Cerebellar cortex (tissue), 1 donor: ENCODE measurements at regions not wholly inside any gene's neighbourhood (a gene's known extent, or its start where the extent isn't known, plus 50 kb on each side); places are given as distances from the start of the nearest gene placed in this dataset.

Experiments
- DNase-seq: peaks from one replicate; pipeline ENCODE4 v3.0.0-alpha.2; 2015; ENCODE audit warnings: low spot score

- DNase-seq, result no peak
Observed at GRCh38 chr9:106616026-106616425, 246.9 kb upstream of the ZNF462 start.

- no peak for DNase-seq
Observed at GRCh38 chr9:106616851-106617345, 246.1 kb upstream of the ZNF462 start.

GRCh38 chr9:106619211-106619610 lies 243.8 kb upstream of the ZNF462 start:
- DNase-seq, result no peak

DNA sequence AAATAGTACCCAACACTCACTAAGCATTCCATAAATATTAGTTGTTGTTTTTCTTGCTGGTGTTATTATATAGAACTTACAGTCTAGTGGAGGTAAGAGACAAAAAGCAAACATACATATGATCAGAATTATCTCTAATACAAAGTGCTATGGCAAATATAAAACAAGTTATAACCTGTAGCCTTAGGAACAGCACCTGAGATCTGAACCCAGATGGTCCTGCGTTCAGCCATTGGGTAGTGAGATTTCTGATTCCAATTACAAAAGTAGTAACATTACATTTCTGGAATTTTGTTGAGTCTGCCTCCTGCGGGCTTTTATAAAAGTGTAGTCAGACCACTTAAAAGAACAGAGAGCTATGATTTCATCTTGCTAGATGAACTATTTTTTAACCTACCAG lies 242.9 kb upstream of the ZNF462 start:
- DNase-seq, result no peak

DNA sequence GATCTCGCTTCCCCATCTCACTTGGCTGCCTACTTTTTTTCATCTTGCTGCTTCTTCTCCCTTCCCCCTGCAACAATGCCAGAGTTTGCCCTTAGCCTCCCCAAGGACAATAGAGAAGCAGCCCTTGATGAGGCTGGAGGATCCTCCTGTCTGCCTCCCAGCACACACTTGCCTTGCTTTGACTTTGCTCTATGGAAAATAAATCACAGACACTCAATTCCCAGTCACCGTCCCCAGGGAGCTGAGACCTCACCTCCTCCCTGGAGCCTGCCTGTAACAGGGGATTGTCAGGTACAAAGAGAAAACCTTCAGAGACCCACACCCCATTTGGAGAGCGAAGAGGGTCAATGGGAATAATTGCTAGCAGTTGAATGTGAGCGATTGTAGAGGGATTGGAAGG lies 242.1 kb upstream of the ZNF462 start:
- DNase-seq, result no peak

DNA sequence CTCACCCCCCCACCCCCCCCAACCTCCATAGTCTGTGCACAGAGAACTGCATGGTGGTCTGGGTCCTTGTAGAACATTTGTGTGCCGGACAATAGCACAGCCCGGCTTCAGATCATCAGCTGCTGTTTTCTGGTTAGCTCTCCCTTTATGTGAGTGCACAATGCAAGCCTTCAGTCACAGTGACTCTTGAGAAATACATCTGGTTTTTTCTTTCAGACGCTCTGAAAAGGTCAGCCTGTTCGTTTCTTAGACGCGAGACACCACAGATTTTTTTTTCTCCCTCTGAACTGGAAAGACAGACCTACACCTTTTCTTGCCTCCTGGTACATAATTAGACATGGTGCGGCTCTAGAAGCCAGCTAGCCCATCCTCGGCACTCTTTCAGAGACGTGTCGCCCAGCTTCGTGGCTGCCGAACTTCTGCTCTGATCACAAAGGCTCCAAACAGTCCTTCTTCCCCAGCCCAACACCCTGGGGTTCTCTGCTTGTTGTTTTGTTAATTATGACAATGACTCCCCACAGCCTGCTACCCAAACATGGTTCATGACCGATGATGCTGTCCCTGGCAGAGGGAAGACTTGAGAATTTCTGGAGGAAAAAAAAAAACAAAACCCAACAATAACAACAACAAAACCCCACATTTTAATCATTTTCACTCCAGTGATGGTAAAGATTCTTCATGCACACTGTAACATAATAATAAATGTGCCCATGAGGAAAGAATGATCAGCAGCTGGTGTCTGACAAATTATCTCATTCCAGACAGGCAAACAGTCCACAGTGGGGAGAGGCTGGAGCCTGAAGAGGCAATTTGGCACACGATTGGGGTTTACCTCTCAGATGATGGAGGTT lies 241.4 kb upstream of the ZNF462 start:
- no peak for DNase-seq

GRCh38 chr9:106622164-106622487 lies 240.8 kb upstream of the ZNF462 start:
- no peak for DNase-seq

DNA sequence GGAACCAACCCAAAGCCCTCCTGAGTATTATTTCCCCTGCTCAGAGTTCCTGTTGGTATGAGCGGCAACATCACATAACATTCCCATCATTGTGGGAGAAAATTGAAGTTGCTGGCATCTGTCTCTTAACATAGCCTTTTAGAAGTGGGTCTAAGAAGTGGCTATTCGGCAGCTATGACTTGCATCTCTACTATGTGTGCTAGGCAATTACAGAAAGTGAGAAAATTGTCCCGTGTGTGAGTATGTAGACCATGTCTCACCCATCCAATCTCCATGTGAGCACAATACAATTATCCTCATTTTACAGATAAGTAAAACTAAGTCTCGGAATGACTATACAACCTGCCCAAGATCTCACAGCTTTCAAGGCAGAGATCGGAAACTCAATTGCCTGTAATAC lies 239.4 kb upstream of the ZNF462 start:
- no peak for DNase-seq

DNA sequence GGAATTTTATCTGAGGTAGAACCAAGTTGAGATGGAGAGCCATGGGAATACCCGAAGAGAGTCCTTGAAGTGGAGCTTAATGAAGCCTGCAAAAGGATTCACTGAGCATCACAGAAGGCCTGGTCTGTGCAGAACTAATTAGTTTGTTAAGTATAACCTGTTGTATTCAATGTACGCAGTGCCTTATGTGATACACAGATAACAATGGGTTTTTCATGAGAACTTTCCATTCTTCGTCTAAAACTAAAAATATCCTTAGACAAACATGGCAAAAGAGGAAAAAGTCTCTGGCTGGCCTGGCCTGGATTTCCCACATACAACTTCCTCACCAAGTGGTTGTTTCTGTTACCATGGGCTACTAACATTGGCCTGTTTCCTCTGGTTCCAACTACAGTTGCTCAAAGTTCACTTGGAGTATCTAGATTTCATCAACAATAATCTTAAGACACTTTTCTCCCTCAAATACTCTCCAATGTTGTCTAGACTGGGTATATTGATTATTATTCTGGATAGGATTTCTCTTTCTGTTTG lies 237.6 kb upstream of the ZNF462 start:
- DNase-seq, result no peak

DNA sequence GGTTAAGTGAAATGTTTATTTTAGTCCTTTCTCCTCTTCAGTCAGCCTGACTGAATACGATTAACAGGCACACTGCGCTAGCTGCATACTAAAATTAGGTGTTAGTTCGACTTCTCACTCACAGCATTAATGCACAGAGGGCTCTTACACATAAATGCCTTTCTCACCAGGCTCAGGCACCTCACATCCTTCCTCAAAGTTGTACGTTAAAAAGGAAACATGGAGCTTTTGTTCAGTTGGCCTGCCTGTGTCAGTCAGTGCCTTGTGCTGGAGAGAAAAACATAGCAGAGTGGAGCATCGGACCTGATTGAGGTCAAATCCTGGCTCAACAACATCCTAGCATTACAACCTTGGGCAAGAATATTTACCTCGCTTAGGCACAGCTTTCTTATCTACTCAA lies 236.0 kb upstream of the ZNF462 start:
- no peak for DNase-seq

DNA sequence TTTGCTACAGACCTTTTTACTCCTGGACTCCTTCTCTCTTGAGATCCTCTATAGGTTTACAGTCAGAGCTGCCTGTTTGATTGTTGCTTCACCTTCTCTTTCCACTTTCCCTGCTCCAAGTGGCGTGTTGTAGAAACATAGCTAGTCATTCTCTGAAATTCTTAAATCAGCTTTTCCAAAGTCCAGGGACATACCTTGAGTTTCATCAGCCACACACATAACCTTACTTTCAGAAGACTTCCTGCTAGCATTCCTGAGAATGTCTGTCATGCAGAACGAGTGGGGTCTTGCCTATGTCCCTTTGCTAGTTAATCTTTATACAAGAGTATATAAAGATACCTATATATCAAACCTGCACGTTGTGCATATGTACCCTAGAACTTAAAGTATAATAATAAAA lies 230.3 kb upstream of the ZNF462 start:
- no peak for DNase-seq

GRCh38 chr9:106634183-106634582 lies 228.8 kb upstream of the ZNF462 start:
- no peak for DNase-seq

DNA sequence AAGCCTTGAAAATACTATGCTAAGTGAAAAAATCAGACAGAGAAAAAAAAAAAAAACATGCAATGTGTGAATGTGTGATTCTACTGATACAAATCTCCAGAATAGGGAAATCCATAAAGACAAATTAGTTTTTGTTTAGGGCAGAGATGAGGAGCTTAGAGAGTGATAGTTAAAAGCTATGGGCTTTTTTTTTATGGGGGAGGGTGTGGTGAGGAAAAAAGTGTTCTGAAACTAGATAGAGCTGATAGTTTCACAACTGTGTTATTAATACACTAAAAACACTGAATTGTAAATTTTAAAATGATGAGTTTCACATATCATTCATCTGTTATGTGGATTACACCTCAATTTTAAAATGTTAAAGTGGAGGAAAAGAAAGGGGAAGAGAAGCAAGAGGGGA lies 228.3 kb upstream of the ZNF462 start:
- no peak for DNase-seq

GRCh38 chr9:106637486-106637885 lies 225.5 kb upstream of the ZNF462 start:
- DNase-seq, result no peak

DNA sequence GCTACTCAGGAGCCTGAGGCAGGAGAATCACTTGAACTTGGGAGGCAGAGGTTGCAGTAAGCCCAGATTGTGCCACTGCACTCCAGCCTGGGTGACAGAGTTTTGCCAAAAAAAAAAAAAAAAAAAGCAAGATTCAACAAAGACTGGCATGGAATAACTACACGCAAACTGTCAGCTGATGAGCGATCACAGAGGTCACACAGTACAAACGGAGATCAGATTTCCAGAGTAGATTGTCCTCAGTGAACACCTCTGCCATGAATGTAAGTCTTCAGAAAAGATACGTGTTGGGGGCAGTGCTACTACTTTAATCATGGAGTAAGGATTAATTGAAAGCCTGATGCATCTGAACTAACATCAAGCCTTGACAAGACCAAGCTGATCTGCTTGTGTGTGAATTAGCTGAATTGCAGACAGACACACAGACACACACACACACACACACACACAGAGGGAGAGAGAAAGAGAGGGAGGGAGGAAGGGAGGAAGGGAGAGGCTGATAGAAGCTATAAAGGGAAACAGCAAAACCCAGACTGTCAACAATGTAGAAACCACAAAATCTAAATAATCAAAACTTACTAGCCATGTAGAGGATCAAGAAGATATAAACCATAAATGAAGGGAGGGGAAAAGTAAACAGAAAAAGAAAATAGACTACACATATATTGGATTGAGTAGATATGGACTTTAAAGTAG lies 222.9 kb upstream of the ZNF462 start:
- DNase-seq, result no peak

DNA sequence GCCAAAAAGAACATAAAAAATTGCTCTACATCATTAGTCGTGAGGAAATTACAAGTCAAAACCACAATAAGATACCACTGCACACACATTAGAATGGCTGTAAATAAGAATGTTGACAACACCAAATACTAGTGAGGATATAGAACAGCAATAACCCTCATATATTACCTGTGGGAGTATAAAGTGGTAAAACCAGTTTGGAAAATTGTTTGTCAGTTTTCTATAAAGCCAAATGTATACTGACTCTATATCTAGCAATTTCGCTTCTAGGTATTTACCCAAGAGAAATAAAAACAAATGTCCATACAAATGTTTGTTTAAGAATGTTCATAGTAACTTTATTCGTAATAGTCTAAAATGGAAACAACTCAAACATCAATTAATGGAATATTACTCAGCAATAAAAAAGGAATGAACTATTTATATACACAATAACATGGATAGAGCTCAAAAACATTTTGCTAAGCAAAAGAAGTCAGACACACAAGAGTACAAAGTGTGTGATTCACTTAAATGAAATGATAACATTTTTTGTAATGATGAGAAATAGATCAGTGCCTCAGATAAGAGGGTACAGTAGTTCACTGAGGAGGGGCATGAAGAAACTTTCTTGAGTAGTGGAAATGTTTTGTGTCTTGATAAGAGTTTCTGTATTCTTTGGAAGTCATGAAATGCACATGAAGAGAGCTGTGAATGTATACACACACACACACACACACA lies 219.6 kb upstream of the ZNF462 start:
- DNase-seq, result no peak

DNA sequence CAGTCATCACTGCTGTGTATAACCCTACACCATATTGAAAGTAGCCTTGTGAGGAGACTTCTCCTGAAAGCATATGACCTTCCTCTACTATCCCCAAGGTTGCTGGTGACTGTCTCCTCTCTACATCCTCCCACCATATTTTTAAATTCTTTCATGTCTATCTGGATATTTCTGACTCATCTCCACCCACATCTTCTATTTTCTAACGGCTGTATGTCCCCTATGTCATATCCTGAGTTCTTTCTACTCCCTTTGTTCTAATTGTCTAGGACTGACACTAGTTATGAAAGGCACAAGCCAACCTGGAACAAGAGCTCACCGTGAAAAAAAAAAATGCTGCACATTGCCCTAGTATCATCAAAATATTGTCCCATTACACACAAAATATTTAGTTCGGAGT lies 218.3 kb upstream of the ZNF462 start:
- no peak for DNase-seq

DNA sequence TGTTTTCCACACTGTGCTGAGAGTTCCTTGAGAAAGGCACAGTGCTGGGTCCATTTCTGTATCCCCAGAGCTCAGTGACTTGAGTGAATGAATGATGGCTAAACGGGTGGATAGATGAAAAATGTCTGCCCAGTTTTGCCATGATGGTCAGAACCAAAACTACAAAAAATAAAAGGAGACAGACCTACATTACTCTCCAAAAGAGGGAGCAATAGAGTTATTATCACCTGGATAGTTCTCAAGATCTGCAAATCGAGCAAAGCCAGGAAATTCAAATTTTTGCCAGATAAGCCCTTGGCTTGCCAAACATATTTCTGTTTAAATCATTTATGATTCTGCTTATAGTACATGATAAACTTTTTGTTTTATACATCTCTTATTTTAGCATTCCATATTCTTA lies 214.2 kb upstream of the ZNF462 start:
- DNase-seq, result no peak

GRCh38 chr9:106649664-106650063 lies 213.3 kb upstream of the ZNF462 start:
- no peak for DNase-seq

DNA sequence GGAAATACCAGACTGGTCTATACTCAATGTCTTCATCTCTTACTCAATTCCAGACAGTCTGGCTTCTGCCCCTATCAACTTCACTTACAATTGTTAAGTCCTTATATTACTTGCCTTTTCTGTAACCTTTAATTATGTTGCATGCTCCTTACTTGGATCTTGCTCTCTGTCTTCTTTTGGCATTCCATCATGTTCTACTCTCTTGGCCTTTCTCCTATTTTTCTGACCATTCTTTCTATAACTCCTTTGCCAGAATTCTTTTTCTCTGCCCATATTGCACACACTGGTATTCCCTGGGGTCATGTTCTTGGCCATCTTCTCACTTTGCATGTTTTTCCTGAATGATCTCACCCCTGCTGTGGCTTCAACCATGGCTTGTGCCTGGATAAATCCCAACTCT lies 209.8 kb upstream of the ZNF462 start:
- no peak for DNase-seq

- DNase-seq, result no peak
Observed at GRCh38 chr9:106655966-106656365, 207.0 kb upstream of the ZNF462 start.

GRCh38 chr9:106657926-106658325 lies 205.0 kb upstream of the ZNF462 start:
- DNase-seq, result no peak

GRCh38 chr9:106668534-106668933 lies 194.4 kb upstream of the ZNF462 start:
- DNase-seq, result no peak
